ENCODE measurements at regions not wholly inside any gene's neighbourhood (a gene's known extent, or its start where the extent isn't known, plus 50 kb on each side); places are given as distances from the start of the nearest gene placed in this dataset.
"Not testable (repeated sequence)": the region's sequence is repeated elsewhere in the genome, so short reads cannot be mapped to it uniquely, and the experiment has no call there.

GRCh38 chr22:23500508-23501260, 79.4 kb downstream of the IGLL1 start:
- peak; percentile 58 for DNase-seq

- DNase-seq = no peak
Measured at GRCh38 chr22:23499845-23500500, 80.1 kb downstream of the IGLL1 start.

- DNase-seq = no peak
Measured at GRCh38 chr22:23498811-23499798, 81.0 kb downstream of the IGLL1 start.

GRCh38 chr22:23497889-23498288, 82.2 kb downstream of the IGLL1 start:
- not testable (repeated sequence) for DNase-seq

- DNase-seq = no peak
Measured at GRCh38 chr22:23497016-23497885, 82.8 kb downstream of the IGLL1 start.

- DNase-seq = no peak
Measured at GRCh38 chr22:23496445-23496833, 83.7 kb downstream of the IGLL1 start.

GRCh38 chr22:23495614-23496444, 84.3 kb downstream of the IGLL1 start:
- DNase-seq = no peak

- DNase-seq = no peak
Measured at GRCh38 chr22:23494930-23495266, 85.2 kb downstream of the IGLL1 start.

- DNase-seq = no peak
Measured at GRCh38 chr22:23485490-23485889, 94.6 kb downstream of the IGLL1 start.

GRCh38 chr22:23484651-23485050, 95.4 kb downstream of the IGLL1 start:
- no peak for DNase-seq

- no peak for DNase-seq
Measured at GRCh38 chr22:23481369-23481768, 98.7 kb downstream of the IGLL1 start.

GRCh38 chr22:23478175-23478574, 101.9 kb downstream of the IGLL1 start:
- DNase-seq = no peak

GRCh38 chr22:23474531-23474930, 105.6 kb downstream of the IGLL1 start:
- DNase-seq = not testable (repeated sequence)

- DNase-seq = no peak
Measured at GRCh38 chr22:23473901-23474300, 106.2 kb downstream of the IGLL1 start.

GRCh38 chr22:23472376-23472775, 107.7 kb downstream of the IGLL1 start:
- not testable (repeated sequence) for DNase-seq

GRCh38 chr22:23471698-23472097, 108.4 kb downstream of the IGLL1 start:
- DNase-seq = no peak

GRCh38 chr22:23470811-23471389, 109.2 kb downstream of the IGLL1 start:
- no peak for DNase-seq

- DNase-seq = no peak
Measured at GRCh38 chr22:23467721-23468294, 112.3 kb downstream of the IGLL1 start.

GRCh38 chr22:23466351-23466750, 113.7 kb downstream of the IGLL1 start:
- no peak for DNase-seq

GRCh38 chr22:23464796-23465195, 115.3 kb downstream of the IGLL1 start:
- DNase-seq = not testable (repeated sequence)
